ENCODE measurements at regions not wholly inside any gene's neighbourhood (a gene's known extent, or its start where the extent isn't known, plus 50 kb on each side); places are given as distances from the start of the nearest gene placed in this dataset.

- TF ChIP-seq, protein P1, sequence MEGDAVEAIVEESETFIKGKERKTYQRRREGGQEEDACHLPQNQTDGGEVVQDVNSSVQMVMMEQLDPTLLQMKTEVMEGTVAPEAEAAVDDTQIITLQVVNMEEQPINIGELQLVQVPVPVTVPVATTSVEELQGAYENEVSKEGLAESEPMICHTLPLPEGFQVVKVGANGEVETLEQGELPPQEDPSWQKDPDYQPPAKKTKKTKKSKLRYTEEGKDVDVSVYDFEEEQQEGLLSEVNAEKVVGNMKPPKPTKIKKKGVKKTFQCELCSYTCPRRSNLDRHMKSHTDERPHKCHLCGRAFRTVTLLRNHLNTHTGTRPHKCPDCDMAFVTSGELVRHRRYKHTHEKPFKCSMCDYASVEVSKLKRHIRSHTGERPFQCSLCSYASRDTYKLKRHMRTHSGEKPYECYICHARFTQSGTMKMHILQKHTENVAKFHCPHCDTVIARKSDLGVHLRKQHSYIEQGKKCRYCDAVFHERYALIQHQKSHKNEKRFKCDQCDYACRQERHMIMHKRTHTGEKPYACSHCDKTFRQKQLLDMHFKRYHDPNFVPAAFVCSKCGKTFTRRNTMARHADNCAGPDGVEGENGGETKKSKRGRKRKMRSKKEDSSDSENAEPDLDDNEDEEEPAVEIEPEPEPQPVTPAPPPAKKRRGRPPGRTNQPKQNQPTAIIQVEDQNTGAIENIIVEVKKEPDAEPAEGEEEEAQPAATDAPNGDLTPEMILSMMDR (IDR thresholded peaks at IDR 0.05): no peak
- no peak for TF ChIP-seq POLR2A (IDR thresholded peaks at IDR 0.05)
- TF ChIP-seq POLR2AphosphoS5 (IDR thresholded peaks at IDR 0.05): no peak
Measured at GRCh38 chr9:93776873-93777272, 178.3 kb downstream of the BARX1 start.

All from gastroesophageal sphincter (tissue), 3 donors.